Kidney (tissue), 13 donors: ENCODE measurements at regions not wholly inside any gene's neighbourhood (a gene's known extent, or its start where the extent isn't known, plus 50 kb on each side); places are given as distances from the start of the nearest gene placed in this dataset.

ENCODE experiments used
- DNase-seq, 5 donors: peaks; one replicate each; pipeline ENCODE4 v3.0.0-alpha.2; 2013 to 2020
- FAIRE-seq: peaks from 2 replicates; lab custom pipeline; 2012; peaks lifted over from hg19 to GRCh38; lab: Jason Lieb, UNC
- H3K27ac ChIP-seq, 2 donors: one replicate each; pipeline ENCODE4 v1.7.0; 2013; ENCODE audit warnings: low read depth in 2 of 2, low read length in 2 of 2, inconsistent platforms in 1 of 2
- H3K27me3 ChIP-seq: one replicate; pipeline ENCODE4 v1.7.1; 2013; ENCODE audit warnings: low read length, inconsistent platforms; ENCODE audit not compliant: control insufficient read depth, insufficient read depth
- H3K36me3 ChIP-seq, 3 donors: one replicate each; pipeline versions ENCODE4 v1.7.0 to v1.7.1; 2013; ENCODE audit warnings: low read length in 3 of 3, control low read depth in 1 of 3, inconsistent platforms in 1 of 3; ENCODE audit not compliant: insufficient read depth in 3 of 3, control insufficient read depth in 2 of 3
- H3K4me1 ChIP-seq, 3 donors: one replicate each; pipeline versions ENCODE4 v1.7.0 to v1.7.1; 2013; ENCODE audit warnings: low read length in 3 of 3, inconsistent platforms in 1 of 3, low read depth in 1 of 3; ENCODE audit not compliant: control insufficient read depth in 2 of 3, insufficient read depth in 2 of 3
- H3K4me3 ChIP-seq, 3 donors: one replicate each; pipeline versions ENCODE4 v1.7.0 to v1.8.1; 2013; ENCODE audit warnings: low read length in 3 of 3, control low read depth in 1 of 3, inconsistent platforms in 1 of 3
- H3K9ac ChIP-seq, 3 donors: one replicate each; pipeline versions ENCODE4 v1.7.0 to v1.7.1; 2013; ENCODE audit warnings: low read length in 3 of 3, control low read depth in 1 of 3, inconsistent platforms in 1 of 3
- H3K9me3 ChIP-seq, 3 donors: one replicate each; pipeline versions ENCODE4 v1.7.0 to v1.7.1; 2013; ENCODE audit warnings: low read length in 3 of 3, control low read depth in 1 of 3, inconsistent platforms in 1 of 3; ENCODE audit not compliant: control insufficient read depth in 2 of 3, insufficient read depth in 1 of 3
- intact Hi-C: fragments of 100-400 bp; cut with DNase I; formaldehyde crosslinking; loops from one replicate; pipeline ENCODE4 v1.11.1; 2022
- TF ChIP-seq, protein P1 (sequence below): IDR thresholded peaks from 3 replicates; pipeline ENCODE4 v1.5.1; 2012; ENCODE audit warnings: mild to moderate bottlenecking, moderate library complexity, borderline replicate concordance; ENCODE audit not compliant: insufficient read depth; ENCODE audit errors: extremely low read depth
- donor health status: control.
- donor health status: control.
- donor health status: control.
- donor health status: control.
- donor health status: control.
- donor health status: DM: yes; HTN: yes; CAD: no.
- donor health status: Normal renal cell carcinoma (clear cell type).

- H3K4me1 ChIP-seq = no peaks in the 10 kb centered on the region
- H3K9me3 ChIP-seq = no peaks in the 10 kb centered on the region
- H3K9ac ChIP-seq = no peak overlapping the region
- H3K4me3 ChIP-seq = no peak overlapping the region
- intact Hi-C loops = no loop called here
- no peak for FAIRE-seq
- no peaks in the 10 kb centered on the region for H3K27me3 ChIP-seq
- no peak for DNase-seq
- H3K36me3 ChIP-seq = no peaks in the 10 kb centered on the region
- TF ChIP-seq, protein P1, sequence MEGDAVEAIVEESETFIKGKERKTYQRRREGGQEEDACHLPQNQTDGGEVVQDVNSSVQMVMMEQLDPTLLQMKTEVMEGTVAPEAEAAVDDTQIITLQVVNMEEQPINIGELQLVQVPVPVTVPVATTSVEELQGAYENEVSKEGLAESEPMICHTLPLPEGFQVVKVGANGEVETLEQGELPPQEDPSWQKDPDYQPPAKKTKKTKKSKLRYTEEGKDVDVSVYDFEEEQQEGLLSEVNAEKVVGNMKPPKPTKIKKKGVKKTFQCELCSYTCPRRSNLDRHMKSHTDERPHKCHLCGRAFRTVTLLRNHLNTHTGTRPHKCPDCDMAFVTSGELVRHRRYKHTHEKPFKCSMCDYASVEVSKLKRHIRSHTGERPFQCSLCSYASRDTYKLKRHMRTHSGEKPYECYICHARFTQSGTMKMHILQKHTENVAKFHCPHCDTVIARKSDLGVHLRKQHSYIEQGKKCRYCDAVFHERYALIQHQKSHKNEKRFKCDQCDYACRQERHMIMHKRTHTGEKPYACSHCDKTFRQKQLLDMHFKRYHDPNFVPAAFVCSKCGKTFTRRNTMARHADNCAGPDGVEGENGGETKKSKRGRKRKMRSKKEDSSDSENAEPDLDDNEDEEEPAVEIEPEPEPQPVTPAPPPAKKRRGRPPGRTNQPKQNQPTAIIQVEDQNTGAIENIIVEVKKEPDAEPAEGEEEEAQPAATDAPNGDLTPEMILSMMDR = no peak
- H3K27ac ChIP-seq = no peak overlapping the region
Observed at GRCh38 chrX:17922303-17922702, 61.2 kb upstream of the RAI2 start.

DNA sequence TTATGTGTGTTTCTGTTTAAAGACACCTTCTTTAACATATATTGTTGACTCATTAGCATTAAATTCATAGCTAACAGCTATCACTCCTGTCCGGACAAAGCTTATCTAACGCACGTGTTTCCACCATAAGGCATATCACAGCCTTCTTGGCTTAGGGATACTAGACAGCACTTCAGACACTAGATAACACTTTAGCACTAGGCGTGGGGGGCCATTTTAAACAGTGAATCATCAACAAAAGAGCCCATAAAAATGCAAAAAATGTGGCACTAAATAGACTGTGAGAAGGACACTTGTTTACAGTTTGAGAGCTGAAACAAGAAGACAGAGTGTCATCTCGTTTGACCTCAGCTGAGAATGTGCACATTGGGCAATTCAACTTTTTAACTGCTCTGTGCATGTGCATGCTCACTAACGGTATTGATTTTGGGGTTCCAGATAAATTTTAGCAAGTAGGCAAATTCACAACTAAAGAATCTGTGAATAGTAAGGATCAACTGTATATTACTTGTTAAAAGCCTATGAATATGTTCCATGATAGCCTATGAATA, 58.9 kb upstream of the RAI2 start:
- Histone ChIP-seq H3K27me3 (no peaks in the 10 kb centered on the region), H3K27ac (no peak overlapping the region), H3K4me3 (no peak overlapping the region), H3K9me3 (no peaks in the 10 kb centered on the region), H3K4me1 (no peaks in the 10 kb centered on the region), H3K36me3 (no peaks in the 10 kb centered on the region), H3K9ac (no peak overlapping the region)
- no peak for DNase-seq
- no peak for FAIRE-seq
- intact Hi-C loops = no loop called here
- TF ChIP-seq, protein P1 = no peak

GRCh38 chrX:17917945-17918577, 57.0 kb upstream of the RAI2 start:
- Histone ChIP-seq H3K9me3 (no peaks in the 10 kb centered on the region), H3K36me3 (no peaks in the 10 kb centered on the region), H3K27ac (no peak overlapping the region), H3K4me3 (no peak overlapping the region), H3K27me3 (peaks cover 3% of the 10 kb centered on the region), H3K9ac (no peak overlapping the region), H3K4me1 (no peaks in the 10 kb centered on the region)
- intact Hi-C loops = no loop called here
- DNase-seq = no peak
- FAIRE-seq = no peak
- TF ChIP-seq, protein P1 = no peak
